HepG2 (cell line): ENCODE measurements at regions not wholly inside any gene's neighbourhood (a gene's known extent, or its start where the extent isn't known, plus 50 kb on each side); places are given as distances from the start of the nearest gene placed in this dataset.

Experiments
- ARNT ChIP-seq: fragments of 450-650 bp; IDR thresholded peaks from 2 replicates; pipeline ENCODE4 v1.6.1; 2017
- ETS1 ChIP-seq: sonication (generic); formaldehyde crosslinking; IDR thresholded peaks from 2 replicates; pipeline ENCODE4 v1.4.0; 2020; ENCODE audit warnings: missing genetic modification reagents
- NCOA2 ChIP-seq: sonication (generic); formaldehyde crosslinking; IDR thresholded peaks from 2 replicates; pipeline ENCODE4 v1.8.0; 2022; ENCODE audit warnings: inconsistent platforms
- PCBP2 ChIP-seq: fragments of 200-400 bp; formaldehyde crosslinking; optimal IDR thresholded peaks from 2 replicates; pipeline ENCODE3; 2018; ENCODE audit warnings: low read length, low read depth; ENCODE audit not compliant: poor library complexity, severe bottlenecking
- PHF20 ChIP-seq: sonication (generic); formaldehyde crosslinking; IDR thresholded peaks from 2 replicates; pipeline ENCODE4 v1.5.0; 2020; ENCODE audit warnings: mild to moderate bottlenecking, missing genetic modification reagents
- SP4 ChIP-seq: sonication (generic); formaldehyde crosslinking; IDR thresholded peaks from 2 replicates; pipeline ENCODE4 v1.8.1; 2023; ENCODE audit warnings: mild to moderate bottlenecking, missing genetic modification reagents
- TBX3 ChIP-seq: fragments of 450-650 bp; IDR thresholded peaks from 2 replicates; pipeline ENCODE4 v1.6.1; 2017; ENCODE audit warnings: antibody characterized with exemption, mild to moderate bottlenecking, inconsistent platforms, borderline replicate concordance
- TGIF2 ChIP-seq: IDR thresholded peaks from 2 replicates; pipeline ENCODE4 v1.6.1; 2016; ENCODE audit warnings: control low read depth, missing compliant biosample characterization
- ZFP90 ChIP-seq: sonication (generic); formaldehyde crosslinking; IDR thresholded peaks from 2 replicates; pipeline ENCODE4 v1.8.0; 2022; ENCODE audit warnings: missing genetic modification reagents, mild to moderate bottlenecking, inconsistent platforms, borderline replicate concordance
- ZNF430 ChIP-seq: sonication (generic); formaldehyde crosslinking; IDR thresholded peaks from 2 replicates; pipeline ENCODE4 v1.9.0; 2021; ENCODE audit warnings: mild to moderate bottlenecking, missing genetic modification reagents
- ZNF468 ChIP-seq: sonication (generic); formaldehyde crosslinking; IDR thresholded peaks from 2 replicates; pipeline ENCODE4 v1.8.0; 2022; ENCODE audit warnings: mild to moderate bottlenecking, moderate library complexity, missing genetic modification reagents
- ZNF616 ChIP-seq: sonication (generic); formaldehyde crosslinking; IDR thresholded peaks from 2 replicates; pipeline ENCODE4 v1.5.0; 2020; ENCODE audit warnings: low read depth, mild to moderate bottlenecking, missing genetic modification reagents
- ZNF687 ChIP-seq: sonication (generic); formaldehyde crosslinking; IDR thresholded peaks from 2 replicates; pipeline ENCODE4 v1.5.1; 2020; ENCODE audit warnings: mild to moderate bottlenecking, missing genetic modification reagents, moderate library complexity
- ZNF775 ChIP-seq: sonication (generic); formaldehyde crosslinking; IDR thresholded peaks from 2 replicates; pipeline ENCODE4 v1.4.0; 2020; ENCODE audit warnings: missing genetic modification reagents, mild to moderate bottlenecking, moderate library complexity, borderline replicate concordance
- TF ChIP-seq, protein P1 (sequence below): fragments of 450-650 bp; IDR thresholded peaks from 2 replicates; pipeline ENCODE4 v1.6.1; 2017; ENCODE audit warnings: mild to moderate bottlenecking
- TF ChIP-seq, protein P2 (sequence below): sonication (generic); formaldehyde crosslinking; IDR thresholded peaks from 2 replicates; pipeline ENCODE4 v1.4.0; 2020; ENCODE audit warnings: missing genetic modification reagents, borderline replicate concordance
- TF ChIP-seq, protein P3 (sequence below): sonication (generic); formaldehyde crosslinking; IDR thresholded peaks from 2 replicates; pipeline ENCODE4 v1.9.0; 2021; ENCODE audit warnings: missing genetic modification reagents, borderline replicate concordance

- no peak for TF ChIP-seq PCBP2
- TF ChIP-seq TBX3, result no peak
- no peak for TF ChIP-seq PHF20 (CRISPR knock-in tag)
- no peak for TF ChIP-seq SP4
- no peak for TF ChIP-seq TGIF2 (CRISPR knock-in tag)
- TF ChIP-seq ETS1 (CRISPR knock-in tag), result no peak
- TF ChIP-seq, protein P1, sequence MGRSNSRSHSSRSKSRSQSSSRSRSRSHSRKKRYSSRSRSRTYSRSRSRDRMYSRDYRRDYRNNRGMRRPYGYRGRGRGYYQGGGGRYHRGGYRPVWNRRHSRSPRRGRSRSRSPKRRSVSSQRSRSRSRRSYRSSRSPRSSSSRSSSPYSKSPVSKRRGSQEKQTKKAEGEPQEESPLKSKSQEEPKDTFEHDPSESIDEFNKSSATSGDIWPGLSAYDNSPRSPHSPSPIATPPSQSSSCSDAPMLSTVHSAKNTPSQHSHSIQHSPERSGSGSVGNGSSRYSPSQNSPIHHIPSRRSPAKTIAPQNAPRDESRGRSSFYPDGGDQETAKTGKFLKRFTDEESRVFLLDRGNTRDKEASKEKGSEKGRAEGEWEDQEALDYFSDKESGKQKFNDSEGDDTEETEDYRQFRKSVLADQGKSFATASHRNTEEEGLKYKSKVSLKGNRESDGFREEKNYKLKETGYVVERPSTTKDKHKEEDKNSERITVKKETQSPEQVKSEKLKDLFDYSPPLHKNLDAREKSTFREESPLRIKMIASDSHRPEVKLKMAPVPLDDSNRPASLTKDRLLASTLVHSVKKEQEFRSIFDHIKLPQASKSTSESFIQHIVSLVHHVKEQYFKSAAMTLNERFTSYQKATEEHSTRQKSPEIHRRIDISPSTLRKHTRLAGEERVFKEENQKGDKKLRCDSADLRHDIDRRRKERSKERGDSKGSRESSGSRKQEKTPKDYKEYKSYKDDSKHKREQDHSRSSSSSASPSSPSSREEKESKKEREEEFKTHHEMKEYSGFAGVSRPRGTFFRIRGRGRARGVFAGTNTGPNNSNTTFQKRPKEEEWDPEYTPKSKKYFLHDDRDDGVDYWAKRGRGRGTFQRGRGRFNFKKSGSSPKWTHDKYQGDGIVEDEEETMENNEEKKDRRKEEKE, result no peak
- no peak for TF ChIP-seq ZNF430 (CRISPR knock-in tag)
- no peak for TF ChIP-seq ZNF775 (CRISPR knock-in tag)
- TF ChIP-seq, protein P2, sequence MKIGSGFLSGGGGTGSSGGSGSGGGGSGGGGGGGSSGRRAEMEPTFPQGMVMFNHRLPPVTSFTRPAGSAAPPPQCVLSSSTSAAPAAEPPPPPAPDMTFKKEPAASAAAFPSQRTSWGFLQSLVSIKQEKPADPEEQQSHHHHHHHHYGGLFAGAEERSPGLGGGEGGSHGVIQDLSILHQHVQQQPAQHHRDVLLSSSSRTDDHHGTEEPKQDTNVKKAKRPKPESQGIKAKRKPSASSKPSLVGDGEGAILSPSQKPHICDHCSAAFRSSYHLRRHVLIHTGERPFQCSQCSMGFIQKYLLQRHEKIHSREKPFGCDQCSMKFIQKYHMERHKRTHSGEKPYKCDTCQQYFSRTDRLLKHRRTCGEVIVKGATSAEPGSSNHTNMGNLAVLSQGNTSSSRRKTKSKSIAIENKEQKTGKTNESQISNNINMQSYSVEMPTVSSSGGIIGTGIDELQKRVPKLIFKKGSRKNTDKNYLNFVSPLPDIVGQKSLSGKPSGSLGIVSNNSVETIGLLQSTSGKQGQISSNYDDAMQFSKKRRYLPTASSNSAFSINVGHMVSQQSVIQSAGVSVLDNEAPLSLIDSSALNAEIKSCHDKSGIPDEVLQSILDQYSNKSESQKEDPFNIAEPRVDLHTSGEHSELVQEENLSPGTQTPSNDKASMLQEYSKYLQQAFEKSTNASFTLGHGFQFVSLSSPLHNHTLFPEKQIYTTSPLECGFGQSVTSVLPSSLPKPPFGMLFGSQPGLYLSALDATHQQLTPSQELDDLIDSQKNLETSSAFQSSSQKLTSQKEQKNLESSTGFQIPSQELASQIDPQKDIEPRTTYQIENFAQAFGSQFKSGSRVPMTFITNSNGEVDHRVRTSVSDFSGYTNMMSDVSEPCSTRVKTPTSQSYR (CRISPR knock-in tag), result no peak
- TF ChIP-seq ZNF468 (CRISPR knock-in tag), result no peak
- TF ChIP-seq NCOA2 (CRISPR knock-in tag), result peak; percentile 59; the same call in 1 of the 2 replicates
- no peak for TF ChIP-seq ZNF687 (CRISPR knock-in tag)
- TF ChIP-seq ZFP90 (CRISPR knock-in tag), result no peak
- TF ChIP-seq, protein P3, sequence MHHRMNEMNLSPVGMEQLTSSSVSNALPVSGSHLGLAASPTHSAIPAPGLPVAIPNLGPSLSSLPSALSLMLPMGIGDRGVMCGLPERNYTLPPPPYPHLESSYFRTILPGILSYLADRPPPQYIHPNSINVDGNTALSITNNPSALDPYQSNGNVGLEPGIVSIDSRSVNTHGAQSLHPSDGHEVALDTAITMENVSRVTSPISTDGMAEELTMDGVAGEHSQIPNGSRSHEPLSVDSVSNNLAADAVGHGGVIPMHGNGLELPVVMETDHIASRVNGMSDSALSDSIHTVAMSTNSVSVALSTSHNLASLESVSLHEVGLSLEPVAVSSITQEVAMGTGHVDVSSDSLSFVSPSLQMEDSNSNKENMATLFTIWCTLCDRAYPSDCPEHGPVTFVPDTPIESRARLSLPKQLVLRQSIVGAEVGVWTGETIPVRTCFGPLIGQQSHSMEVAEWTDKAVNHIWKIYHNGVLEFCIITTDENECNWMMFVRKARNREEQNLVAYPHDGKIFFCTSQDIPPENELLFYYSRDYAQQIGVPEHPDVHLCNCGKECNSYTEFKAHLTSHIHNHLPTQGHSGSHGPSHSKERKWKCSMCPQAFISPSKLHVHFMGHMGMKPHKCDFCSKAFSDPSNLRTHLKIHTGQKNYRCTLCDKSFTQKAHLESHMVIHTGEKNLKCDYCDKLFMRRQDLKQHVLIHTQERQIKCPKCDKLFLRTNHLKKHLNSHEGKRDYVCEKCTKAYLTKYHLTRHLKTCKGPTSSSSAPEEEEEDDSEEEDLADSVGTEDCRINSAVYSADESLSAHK (CRISPR knock-in tag), result no peak
- TF ChIP-seq ZNF616 (CRISPR knock-in tag), result no peak
- TF ChIP-seq ARNT, result no peak
Observed at GRCh38 chrX:20397587-20397986, 130.9 kb upstream of the RPS6KA3 start (continued).
